GM18498 (cell line): ENCODE measurements at regions not wholly inside any gene's neighbourhood (a gene's known extent, or its start where the extent isn't known, plus 50 kb on each side); places are given as distances from the start of the nearest gene placed in this dataset.

Experiments
- ATAC-seq: cut with Tn5 transposase; IDR thresholded peaks from one replicate; pipeline ENCODE4 v1.9.1; 2021; ENCODE audit warnings: mild to moderate bottlenecking, moderate library complexity; ENCODE audit not compliant: unreplicated experiment

DNA sequence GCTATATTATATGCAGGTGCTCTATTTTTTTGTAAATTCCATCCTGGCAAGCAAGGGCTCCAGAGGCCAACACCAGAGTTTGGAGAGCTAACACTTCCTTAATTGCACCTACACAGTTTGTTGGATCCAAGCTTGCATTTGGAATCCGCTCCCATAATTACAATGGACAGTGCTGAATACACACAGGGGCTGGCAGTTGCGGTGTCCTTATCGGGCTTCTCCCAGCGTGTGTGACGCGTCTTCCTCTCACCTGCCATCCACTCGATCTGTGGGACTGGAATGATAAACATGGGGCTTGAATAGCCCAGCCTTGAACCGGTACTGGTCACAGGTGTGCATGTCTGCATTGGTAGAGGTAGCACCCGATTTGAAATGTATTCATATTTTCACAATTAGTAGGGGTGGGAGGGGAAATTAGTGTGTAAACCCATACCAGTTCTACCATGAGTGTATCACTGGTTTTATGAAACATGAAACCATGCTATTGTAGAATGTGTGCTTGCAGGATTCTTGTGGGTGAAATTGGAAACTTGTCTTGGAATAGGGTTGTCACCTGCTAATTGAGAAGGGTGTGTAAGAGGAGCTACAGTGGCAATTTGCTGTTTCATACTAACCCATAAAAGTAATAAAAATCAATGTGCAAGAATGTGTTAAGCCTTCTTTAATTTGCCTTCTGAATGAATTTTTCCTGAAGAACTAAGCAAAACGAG, 316.5 kb downstream of the WDR11 start:
- ATAC-seq, result no peak

DNA sequence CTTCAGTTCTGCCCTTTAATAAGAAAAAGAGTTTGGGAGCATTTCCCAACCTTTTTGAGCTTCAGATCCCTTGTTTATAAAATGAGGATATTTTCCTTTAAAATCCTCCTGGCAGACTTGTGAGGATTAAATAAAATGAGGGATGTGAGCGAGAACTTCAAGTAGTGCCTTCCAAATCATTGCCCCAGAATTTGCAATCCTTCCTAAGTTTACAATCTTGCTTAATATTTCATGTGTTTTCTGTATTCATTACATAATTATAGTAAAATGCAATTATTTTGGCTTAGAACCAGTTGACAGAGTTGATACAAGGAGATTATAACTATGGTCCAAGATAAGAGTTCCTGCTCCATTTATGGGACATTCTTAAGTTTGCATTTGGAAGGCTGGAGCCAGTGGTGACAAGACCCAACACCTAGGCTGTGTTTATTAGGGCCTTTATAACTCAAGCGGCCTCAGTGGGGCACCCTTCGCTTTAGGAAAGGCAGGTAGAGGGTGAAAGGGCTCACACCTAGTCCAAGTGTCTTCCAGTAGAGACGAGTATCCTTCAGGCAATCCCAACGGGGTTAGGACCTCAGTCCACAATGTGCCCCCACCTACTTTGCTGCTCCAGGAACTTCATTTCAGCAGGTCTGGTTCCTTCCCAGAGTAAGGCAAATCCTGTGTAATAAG, 317.5 kb downstream of the WDR11 start:
- ATAC-seq, result no peak

DNA sequence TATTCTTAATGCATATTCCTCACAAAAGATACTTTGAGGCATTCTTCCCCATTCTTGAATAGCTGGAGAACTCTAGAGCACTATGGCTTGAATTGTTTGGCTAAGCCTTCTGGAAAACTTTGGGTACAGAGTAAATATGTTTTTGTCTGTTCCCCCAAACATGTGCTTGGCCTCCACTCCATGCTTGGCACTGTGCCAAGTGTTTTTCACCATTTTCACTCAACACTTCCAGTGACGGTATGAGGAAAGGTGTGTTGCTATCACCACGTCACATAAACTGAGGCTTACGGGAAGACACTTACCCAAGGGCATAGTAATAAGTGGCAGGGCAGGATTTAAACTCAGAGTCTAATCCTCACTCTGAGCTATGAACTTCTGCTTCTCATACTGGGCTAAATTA, 318.2 kb downstream of the WDR11 start:
- no peak for ATAC-seq

DNA sequence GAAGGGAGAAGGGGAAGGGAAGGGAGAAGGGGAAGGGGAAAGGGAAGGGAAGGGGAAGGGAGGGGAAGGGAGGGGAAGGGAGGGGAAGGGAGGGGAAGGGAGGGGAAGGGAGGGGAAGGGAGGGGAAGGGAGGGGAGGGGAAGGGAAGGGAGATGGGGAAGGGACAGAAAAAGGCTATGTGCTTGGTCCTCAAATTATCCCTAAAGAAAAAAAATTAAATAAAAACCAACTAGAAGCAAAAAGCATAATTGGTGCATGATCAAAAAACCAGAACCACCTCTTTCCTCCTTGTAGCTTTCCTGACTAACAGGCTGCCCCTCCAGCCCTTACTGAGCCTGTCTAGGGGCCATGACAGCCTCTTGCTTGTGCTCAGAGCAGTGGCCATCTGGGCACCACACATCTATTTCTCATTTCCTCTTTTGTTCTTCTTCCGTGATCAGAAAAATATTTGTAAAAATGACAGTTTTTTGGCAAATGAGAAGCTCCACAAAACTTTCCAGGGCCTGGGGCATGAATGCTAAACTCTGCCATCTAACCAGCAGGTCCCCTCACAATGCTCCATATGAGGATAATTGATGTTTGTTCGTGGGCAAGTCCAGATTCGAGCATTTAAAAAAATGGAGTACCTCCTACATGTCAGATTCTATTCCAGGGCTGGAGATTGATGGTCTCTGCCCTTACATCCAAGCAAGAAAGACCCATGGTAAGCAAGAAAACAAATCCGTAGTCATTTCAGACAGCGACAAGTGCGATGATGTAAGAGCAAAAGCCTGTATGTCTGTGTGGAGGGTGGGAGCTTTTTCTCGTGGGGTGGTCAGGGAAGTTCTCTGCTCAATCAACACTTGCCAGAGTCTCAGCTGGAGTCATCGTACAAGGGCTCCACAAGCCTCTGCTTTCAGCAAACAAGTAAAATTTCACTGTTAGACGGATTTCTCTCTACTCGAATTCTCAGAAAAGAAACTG, 320.9 kb downstream of the WDR11 start:
- no peak for ATAC-seq

DNA sequence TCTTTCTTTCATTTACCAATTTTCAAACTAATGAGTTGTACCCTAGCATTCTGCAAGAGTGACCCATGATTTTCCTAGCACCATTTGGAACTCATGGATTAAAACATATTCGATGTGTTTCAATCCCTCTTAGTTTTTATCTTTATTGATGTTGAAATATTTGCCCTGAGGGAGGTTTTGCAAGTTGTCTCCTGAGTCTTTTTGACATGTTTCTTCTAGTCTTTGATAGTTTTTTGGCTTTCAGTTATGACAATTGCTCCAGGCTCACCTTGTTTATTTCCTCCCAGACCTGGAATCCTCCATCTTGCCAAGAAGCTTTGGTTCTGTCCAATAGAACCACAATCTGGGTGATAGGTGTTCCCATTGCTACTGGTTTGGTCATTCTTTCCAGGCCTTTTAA, 327.8 kb downstream of the WDR11 start:
- no peak for ATAC-seq

DNA sequence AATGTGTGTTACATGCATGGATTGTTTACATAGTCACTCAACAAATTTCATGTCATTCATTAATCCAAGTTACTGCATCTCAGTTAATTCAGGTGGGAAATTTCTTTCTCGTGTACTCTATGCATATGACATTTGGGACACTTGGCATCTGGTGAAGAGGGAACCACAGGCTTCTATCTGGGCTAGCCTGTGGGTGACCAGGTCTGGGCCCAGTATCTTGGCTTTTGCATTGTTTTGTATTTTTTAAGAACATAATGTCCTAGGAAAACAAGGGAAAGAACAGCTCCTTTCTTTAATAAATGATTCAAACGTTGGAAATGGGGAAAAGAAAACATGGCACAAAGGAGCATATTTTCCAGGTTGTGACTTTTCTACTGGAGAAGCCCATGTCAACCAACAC, 331.1 kb downstream of the WDR11 start:
- ATAC-seq, result no peak

DNA sequence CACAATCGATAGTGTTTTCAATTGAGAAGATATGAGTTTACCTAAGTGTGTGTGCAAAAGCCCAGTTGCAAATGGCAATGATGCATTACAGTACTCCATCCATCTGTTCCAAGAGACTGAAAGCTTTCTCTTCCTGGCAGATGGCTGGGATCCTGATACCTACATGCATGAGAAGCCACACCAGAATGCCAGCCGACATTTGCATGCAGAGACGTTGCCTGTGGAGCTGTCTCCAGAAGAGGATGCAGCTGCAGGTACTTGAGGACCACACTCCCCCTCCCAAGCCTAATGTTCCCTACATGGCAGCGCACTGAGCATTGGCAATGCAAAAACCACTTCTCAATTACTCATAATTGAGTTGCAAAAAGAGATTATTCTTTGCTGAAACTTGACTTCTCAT, 332.1 kb downstream of the WDR11 start:
- ATAC-seq, result no peak

DNA sequence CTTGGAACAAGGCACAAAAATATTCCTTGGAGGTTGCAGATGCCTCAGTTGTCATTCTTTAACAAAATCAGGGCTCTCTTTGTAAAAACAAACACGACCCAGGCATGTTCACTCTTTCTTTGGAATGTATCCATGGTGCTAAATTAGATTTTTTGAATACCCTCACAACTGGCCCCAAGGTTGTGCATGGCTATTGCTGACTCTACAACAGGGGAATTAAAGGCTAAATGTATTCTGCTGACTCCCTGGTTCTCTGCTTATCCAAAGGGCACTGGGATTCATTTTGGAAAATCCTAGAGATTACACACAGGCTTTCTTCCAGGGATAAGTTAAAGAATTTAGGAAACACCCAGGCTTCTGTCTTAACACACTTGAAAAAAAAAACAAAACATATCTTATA, 332.5 kb downstream of the WDR11 start:
- no peak for ATAC-seq

DNA sequence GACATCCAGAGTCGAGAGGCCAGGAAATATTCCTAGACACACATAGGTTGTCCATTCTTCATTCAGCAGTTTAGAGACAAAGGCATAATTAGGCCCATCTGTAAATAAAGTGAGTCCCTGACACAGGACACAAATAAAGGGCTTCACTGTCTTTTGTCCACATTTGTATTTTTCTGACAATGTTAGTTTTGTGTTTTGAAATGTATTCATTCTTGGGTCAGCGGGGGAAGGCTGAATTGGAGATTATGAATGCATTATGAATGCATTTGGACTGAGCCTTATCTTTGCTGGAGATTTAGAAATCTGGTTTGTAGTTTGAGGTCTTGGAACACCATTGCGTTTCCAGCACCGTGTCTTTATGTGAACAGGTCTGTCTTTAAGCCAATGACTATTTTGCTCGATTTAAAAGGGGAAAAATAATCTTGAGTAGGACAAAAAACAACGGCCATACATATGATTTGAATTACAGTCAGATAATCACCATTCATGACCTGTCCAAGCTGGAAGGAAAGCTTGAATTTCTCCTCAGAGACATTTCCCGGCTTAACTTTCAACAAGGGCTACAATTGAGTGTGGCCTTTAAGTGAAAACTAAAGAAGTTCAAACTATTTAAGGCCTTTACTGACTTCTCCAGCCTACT, 334.8 kb downstream of the WDR11 start:
- ATAC-seq, result no peak

DNA sequence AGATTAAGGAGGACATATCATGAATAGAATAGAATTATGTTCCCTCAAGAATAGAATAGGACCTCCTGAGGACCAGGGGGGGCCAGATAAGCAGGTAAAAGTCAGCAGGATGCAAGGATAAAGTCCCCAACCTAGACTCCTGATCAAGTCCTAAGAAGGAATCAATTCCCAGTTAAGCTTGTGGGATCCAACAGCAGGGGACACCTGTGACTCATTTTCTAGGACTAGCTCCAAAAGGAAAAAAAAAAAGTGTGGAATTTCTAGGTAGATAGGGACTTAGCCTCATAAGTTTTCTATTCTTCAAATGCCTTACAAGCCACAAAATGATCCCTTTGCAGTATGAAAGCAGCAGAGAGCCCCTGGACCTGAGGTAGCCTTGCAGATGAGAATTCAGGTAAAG, 336.2 kb downstream of the WDR11 start:
- ATAC-seq, result no peak

DNA sequence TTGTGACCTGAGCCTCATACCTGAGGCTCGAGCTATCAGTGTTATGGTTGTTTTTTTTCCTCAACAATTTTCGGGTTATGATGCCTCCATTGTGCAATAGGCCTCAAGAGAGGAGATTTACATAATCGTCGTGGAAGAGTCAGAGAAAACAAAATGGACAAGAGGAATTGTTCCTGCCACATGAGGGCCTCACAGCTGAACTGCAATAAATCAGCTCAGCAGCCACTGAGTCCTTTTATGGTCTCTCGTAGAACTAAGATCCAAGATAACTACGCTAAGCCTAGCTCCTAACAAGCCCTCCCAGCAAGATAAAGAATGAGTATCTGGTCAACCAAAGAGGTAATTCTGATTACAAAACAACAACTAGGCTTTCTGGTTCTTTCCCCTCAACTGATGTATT, 336.8 kb downstream of the WDR11 start:
- ATAC-seq, result no peak

DNA sequence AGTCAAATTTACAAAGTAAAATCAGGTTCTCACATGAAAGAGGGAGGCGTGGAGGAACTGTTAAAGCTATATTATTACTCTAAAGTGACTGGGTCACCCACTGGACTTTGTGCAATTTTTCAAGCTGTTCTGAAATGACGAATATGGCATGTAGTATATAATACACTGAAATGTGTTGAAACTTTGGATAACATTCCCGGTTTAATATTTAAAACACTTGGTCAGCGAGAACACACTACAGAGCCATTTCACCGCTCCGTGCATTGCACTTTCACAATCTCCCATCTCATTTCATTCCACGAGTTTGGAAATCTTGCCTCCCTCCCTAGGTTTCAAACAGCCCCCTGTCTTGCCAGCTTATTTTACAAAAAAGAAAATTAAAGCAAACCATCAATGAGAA, 337.9 kb downstream of the WDR11 start:
- ATAC-seq, result no peak

DNA sequence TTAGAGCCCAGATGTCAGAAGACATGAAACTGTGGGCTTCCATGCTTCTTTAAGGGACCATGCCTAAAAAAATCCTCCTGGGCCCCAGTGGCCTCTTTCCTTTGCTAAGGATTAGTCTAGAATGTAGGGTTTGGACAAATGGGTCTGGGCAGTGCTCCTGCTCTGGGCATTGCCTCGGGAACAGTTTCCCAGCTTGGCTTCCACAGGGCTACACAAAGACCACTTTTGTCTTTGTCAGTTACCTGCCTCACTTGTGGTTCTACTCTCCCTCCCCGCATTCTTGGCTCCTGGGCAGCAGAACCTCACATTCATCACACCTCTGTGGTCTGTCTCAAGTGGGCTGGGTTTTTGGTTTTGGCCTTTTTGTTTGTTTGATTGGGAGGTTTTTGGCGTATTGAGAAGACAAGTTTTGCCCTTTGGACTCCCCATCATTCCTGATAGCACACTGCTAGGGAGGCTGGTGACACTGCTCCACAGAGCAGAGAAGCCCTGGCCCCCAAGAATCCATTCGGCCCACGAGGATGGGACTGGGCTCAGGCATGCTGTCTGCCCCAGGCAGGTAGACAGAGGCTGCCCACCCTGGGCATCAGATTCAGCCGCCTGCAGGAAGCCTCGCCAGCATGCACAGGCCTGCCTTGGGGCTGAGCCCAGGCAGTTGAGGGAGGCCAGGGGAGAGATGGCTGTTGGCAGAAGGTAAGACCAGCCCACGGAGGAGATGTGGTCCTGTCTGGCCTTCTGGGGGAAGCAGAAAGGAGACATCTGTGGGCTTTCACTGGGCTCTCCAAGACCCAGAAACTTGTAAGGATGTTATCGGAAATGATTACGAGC, 343.7 kb downstream of the WDR11 start:
- ATAC-seq, result no peak

DNA sequence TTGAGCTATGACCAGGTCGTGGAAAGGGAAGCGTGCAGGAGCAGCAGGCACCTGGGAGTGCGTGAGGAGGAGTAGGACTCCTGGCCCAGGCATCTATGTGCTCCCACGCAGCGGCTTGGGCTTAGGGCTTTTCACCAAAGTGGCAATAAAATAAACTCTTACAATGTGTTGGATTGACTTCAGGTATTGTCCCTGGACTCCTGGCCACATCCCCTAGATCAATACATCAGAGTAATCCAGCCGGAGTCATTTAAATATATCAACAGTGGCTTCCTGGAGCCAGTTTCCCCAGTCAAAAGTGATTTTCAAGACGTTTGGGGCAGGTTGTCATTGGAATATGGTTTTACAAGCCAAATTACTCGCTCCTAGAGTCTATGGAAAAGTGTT, 344.4 kb downstream of the WDR11 start:
- ATAC-seq, result no peak

DNA sequence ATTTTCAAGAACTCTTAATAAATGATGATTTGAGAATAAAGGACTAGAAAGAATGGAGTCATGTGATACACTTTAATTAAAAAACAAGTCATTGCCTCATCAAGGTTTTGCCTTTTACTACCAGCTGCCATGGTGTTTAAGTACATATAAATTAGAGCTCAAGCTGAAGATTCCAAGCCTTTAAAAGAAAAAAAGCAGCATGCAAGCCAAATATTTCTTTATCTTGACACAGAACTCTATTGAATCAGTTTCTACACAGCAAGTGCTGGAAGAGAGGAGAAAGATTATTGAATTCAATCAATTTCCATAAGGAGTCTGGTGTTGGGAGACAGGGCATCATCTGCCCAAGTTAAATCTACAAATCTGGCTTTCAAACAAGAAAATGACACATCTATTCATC, 347.9 kb downstream of the WDR11 start:
- ATAC-seq, result no peak

DNA sequence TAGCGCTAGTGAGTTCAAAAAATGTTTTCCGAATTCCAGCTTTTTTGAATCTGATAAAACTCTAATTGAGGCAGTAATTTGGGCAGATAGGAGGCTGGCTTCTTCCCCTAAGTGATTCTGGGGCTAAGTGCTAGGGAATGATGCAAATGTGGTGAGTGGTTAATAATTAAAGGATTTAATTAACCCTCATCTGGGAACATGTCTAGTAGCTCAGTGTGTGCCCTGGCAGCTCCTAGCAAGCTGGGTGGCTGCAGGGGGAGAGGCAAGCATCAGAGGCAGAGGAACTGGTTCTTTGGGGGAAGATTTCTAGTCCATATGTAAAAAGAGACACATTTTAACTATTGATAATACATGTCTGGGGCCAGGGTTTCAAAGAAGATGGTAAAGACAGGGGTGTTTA, 354.5 kb downstream of the WDR11 start:
- no peak for ATAC-seq

DNA sequence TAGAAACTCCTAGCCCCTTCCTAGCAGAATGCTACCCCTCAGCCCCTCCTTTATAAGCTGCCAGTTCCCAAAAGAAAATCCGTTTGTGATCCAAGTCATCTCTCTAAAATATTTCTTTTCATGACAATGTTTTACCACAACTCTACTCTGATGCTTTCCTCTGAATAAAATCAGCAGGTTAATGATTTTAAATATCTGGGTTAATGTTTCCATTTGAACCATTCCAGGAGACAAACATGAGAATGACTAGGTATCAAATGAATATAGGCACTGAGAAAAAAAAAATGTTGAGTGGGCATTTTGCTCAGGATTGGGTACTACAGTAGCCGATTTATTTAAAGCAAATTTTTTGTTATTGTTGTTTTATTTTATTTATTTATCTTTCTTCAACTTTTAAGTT, 360.3 kb downstream of the WDR11 start:
- no peak for ATAC-seq

DNA sequence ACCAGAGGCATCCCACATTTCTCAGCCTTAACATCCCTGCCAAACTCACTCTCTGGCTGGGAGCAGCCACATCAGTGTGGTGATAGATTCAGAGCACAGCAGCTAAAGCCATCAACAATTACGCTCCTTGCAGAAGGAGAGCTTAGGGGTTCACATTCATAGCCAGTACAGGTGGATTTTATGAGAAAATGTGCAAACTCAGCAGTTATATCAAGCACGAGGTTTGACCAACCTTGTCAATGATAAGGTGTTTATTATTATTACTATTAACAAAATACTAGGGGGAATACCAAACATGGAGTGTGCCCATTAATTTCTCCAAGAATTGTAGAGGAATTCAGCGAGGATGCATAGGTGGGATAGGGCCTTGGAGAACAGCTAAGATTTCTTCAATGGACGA, 362.3 kb downstream of the WDR11 start:
- ATAC-seq, result no peak

DNA sequence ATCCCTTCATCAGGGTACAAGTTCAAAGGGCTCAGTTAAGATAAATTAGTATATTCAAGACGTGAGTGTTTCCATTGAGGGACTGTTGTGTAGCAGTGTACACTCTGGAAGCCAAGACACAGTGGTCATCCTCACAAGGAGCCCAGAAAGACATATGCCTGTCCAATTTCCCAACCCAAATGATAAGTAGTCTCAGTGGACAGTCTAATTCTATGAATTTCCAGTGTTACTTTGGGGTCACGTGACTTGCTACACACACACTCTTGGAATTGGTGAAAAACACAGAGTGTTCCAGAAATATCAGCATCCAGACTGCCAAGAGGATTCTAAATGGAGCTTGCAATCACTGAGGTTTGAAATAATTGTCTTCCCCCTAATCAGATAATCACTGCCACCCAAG, 365.1 kb downstream of the WDR11 start:
- ATAC-seq, result no peak

DNA sequence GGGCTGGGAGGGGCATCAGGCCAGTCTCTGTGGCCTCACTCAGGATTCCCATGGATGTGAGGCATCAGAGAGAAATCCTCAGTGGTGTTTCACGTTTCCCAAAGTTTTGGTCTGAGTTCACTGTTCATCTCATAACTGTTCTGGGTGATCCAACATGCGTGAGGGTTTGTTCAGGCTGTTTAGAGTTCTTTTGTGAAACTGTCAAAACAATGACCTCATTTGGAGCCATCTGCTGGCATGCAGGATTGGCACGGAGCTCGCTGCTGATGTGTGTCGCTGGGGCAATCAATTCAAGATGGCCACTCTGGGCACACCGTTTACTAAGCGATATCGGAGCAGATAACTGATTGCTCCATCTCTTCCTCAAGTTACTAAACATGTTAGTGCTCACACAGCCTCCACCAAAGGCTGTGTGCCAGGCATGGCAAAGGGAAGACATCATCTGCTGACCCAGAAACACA, 365.6 kb downstream of the WDR11 start:
- ATAC-seq, result no peak
